GM19397 (cell line): ENCODE measurements at regions not wholly inside any gene's neighbourhood (a gene's known extent, or its start where the extent isn't known, plus 50 kb on each side); places are given as distances from the start of the nearest gene placed in this dataset.
"Not testable (repeated sequence)": the region's sequence is repeated elsewhere in the genome, so short reads cannot be mapped to it uniquely, and the experiment has no call there.

Source experiments
- ATAC-seq: cut with Tn5 transposase; IDR thresholded peaks from one replicate; pipeline ENCODE4 v1.9.1; 2021; ENCODE audit warnings: mild to moderate bottlenecking, moderate library complexity; ENCODE audit not compliant: unreplicated experiment

- no peak for ATAC-seq
Observed at GRCh38 chr7:131941291-131941690, 384.9 kb upstream of the PODXL start.

- ATAC-seq: no peak
Observed at GRCh38 chr7:131940621-131941165, 384.3 kb upstream of the PODXL start.

DNA sequence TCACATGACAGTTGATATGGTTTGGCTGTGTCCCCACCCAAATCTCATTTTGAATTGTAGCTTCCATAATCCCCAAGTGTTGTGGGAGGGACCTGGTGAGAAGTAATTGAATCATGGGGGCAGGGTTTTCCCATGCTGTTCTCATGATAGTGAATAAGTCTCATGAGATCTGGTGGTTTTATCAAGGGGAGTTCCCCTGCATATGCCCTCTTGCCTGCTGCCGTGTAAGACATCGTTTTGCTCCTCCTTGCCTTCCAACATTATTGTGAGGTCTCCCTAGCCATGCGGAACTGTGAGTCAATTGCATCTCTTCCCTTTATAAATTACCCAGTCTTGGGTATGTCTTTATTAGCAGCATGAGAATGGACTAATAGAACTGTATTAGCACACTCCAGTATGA lies 382.4 kb upstream of the PODXL start:
- not testable (repeated sequence) for ATAC-seq

GRCh38 chr7:131937868-131938267 lies 381.4 kb upstream of the PODXL start:
- ATAC-seq: no peak

GRCh38 chr7:131935180-131935579 lies 378.8 kb upstream of the PODXL start:
- ATAC-seq: no peak

GRCh38 chr7:131934452-131934851 lies 378.0 kb upstream of the PODXL start:
- no peak for ATAC-seq

- no peak for ATAC-seq
Observed at GRCh38 chr7:131933751-131934289, 377.4 kb upstream of the PODXL start.

DNA sequence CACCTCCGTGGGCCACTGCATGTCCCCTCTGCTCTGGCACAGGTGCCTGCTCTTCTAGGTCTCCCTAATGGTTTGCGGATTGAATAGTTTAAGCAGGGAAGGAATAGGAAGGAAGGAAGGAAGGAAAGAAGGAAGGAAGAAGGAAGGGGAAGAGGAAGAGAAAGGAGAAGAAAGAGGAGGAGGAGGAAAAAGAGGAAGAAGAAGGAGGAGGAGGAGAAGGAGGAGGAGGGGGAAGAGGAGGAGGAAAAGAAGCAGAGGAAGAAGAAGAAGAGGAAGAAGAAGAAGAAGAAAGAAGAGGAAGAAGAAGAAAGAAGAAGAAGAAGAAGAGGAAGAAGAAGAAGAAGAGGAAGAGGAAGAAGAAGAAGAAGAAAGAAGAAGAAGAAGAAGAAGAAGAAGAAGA lies 376.8 kb upstream of the PODXL start:
- ATAC-seq: not testable (repeated sequence)

DNA sequence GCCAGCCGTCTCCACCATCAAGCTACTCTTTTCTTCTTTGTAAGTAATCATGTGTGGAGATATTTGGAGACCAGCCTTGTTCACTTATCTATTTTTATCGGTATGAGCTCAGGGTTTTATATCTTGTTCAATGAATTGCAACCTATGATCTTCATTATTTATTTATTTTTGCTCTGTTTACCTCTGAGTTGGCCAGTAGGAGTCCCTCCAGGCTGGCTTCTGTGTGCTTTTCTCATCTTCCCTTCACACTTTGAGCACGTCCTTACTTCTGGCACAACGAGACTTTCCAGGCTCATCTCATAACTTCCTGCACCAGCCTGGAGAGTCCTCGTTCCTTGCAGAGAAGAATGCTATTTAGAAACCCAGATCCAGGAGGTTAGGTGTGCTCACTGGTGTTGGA lies 375.8 kb upstream of the PODXL start:
- no peak for ATAC-seq

DNA sequence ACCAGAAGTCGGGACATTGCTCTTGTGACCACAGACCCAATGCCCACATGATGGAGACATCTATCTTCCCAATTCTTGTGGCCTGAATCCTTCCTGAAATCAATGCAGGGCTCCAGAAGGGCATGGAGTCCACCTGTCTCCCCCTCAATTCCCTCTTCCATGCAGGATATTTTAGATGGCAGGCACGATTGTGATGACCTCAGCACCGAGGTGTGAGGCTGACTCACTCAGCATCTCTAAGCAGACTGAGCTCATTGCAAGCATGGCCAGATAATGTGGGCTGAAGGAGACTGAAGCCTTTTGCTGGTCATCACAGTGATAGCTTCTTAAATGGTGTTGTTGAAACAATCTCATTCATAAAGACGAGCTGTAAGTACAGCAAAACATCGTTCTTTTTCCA lies 374.9 kb upstream of the PODXL start:
- ATAC-seq: no peak

DNA sequence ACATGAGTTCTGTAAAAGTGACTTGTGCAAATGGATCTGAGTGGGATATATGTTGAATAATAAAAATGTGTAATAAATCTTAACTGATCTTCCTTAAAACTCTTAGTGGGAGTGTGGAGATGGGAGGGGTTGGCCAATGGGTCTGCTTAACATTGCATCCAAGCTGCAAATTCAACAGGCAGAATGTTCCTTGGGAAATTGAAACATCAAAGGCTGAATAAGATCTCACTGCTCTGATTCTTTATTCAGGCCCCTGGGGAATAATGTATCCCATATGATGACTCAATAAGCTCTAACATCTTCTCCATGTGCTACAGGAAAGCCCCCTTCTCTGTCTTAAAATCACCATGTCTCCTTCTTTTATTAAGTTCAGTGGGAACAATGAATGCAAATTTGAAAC lies 373.2 kb upstream of the PODXL start:
- ATAC-seq: no peak

DNA sequence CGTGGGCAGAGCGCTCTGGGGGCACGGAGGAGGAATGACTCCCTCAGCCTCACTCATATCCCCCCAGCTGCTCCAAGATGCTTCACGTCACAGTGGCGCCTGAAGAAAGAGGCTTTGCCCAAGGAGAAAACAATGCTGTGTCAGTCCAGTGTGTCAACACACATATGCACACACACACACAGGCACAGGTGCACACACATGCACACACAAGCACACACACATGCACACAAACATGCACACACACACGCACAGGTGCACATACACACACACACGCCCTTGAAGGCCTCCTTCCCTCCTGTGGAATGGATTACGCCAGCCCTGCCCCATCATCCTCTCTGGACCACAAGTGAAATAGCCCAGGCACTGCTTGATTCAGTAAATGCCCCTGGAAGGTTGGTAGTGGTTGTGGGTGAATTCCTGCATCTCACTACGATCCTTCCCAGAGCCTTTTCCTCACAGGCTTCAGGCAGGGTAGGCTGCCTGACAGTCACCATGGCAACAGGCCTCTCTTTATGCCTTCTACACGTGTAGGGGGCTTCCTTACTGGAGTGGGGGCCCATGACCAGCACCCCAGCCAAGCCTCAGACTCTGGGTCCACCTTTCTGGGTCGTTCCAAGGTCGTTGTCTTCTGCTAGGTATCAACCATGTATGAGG lies 371.5 kb upstream of the PODXL start:
- no peak for ATAC-seq

DNA sequence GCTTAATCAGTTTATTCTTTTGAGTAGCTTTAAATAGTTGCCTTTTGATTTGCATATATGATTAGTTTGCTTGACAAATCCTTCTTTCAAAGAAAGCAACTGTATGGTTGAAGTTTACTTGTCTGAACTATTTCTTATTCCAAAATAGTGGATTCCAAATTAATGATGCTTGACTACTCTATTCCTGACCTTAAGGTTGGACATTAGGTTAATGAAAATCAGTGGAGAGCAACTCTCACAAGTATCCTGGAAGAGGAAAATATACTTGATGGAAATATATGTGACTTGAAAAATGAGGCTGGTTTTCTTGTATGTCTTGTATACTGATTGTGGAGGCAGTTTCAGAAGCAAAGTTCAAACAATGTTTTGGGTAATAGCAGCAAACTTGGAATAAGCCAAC lies 369.2 kb upstream of the PODXL start:
- no peak for ATAC-seq

GRCh38 chr7:131924857-131925256 lies 368.4 kb upstream of the PODXL start:
- ATAC-seq: no peak

- not testable (repeated sequence) for ATAC-seq
Observed at GRCh38 chr7:131922948-131923347, 366.5 kb upstream of the PODXL start.

GRCh38 chr7:131921016-131921415 lies 364.6 kb upstream of the PODXL start:
- no peak for ATAC-seq

DNA sequence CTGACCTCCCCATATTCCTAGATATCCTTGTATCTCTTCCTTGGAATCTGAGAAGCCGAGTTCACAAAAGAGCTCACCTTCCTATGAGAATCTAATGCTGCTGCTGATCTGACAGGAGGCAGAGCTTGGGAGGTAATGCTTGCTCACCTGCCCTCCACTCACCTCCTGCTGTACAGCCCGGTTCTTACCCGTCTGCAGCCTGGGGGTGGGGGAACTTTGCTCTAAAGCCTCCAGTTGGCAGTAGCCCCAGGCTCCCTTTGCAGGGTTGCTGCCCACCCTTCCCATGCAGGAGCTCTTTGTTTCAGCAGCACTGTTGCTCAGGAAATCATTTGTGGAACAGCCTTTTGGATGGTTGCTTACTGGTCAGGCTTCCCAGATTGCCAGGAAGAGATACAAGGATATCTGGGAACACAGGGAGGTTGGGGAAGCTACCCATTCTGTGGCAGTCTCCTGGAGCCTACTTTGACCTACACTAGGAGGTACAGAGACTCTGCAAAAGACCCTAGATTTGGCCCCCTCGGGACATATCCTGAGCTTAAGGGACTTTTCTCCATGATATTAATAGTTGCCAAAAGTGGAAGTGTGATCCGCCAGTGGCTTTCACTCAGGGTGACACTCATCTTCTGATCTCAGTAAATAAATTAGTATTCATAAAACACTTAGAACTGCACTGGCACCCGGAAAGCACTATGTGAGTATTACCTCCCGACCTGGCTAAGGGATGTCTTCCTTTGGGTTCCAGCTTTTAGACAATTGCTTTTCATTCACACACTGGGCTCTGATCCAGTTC lies 363.7 kb upstream of the PODXL start:
- no peak for ATAC-seq

- ATAC-seq: no peak
Observed at GRCh38 chr7:131911112-131911511, 354.7 kb upstream of the PODXL start.

GRCh38 chr7:131909151-131909768 lies 352.8 kb upstream of the PODXL start:
- ATAC-seq: no peak

- no peak for ATAC-seq
Observed at GRCh38 chr7:131908714-131909113, 352.3 kb upstream of the PODXL start.

- no peak for ATAC-seq
Observed at GRCh38 chr7:131905471-131905973, 349.1 kb upstream of the PODXL start.
